Activated naive CD8-positive, alpha-beta T cell treated with anti-CD3 and anti-CD28 coated beads, Interleukin-2, amount 10 ng/mL, durations not matched to agents 7 days and 5 days (primary cell): ENCODE measurements at regions not wholly inside any gene's neighbourhood (a gene's known extent, or its start where the extent isn't known, plus 50 kb on each side); places are given as distances from the start of the nearest gene placed in this dataset.

Experiments used
- ATAC-seq: fragments of 150-1000 bp; cut with Tn5 transposase; one replicate; pipeline ENCODE4 v1.10.0; 2021; ENCODE audit warnings: low read depth, moderate library complexity
- POLR2A ChIA-PET: fragments of 350-600 bp; sonication (Branson Sonifier 250); formaldehyde crosslinking; loops from one replicate; lab custom pipeline; 2021; ENCODE audit warnings: antibody characterized with exemption; lab: Charles Lee
- DNase-seq: peaks from one replicate; pipeline ENCODE4 v3.0.0; 2021
- H3K27ac Mint-ChIP-seq: one replicate; pipeline ENCODE4 v1.8.0; 2022; ENCODE audit warnings: mild to moderate bottlenecking, mixed read lengths
- H3K27me3 Mint-ChIP-seq: one replicate; pipeline ENCODE4 v1.8.0; 2022; ENCODE audit warnings: mild to moderate bottlenecking, moderate library complexity, mixed read lengths
- H3K36me3 Mint-ChIP-seq: one replicate; pipeline ENCODE4 v1.8.0; 2021; ENCODE audit warnings: mild to moderate bottlenecking, mixed read lengths
- H3K4me1 Mint-ChIP-seq: one replicate; pipeline ENCODE4 v1.8.0; 2021; ENCODE audit warnings: mixed read lengths
- H3K4me3 Mint-ChIP-seq: one replicate; pipeline ENCODE4 v1.8.0; 2022; ENCODE audit warnings: mild to moderate bottlenecking, moderate library complexity, mixed read lengths
- H3K9me3 Mint-ChIP-seq: one replicate; pipeline ENCODE4 v1.8.0; 2021; ENCODE audit warnings: mixed read lengths

- Mint-ChIP-seq H3K9me3 (no peaks in the 10 kb centered on the region), H3K36me3 (no peaks in the 10 kb centered on the region), H3K4me1 (no peaks in the 10 kb centered on the region), H3K27me3 (no peaks in the 10 kb centered on the region), H3K4me3 (no peak overlapping the region), H3K27ac (no peak overlapping the region)
- POLR2A ChIA-PET, result no interaction called here
- DNase-seq (peak; percentile 30), ATAC-seq (no peak)
These were observed 146.0 kb upstream of the C14orf180 start for GRCh38 chr14:104433401-104434213.

- POLR2A ChIA-PET, result no interaction called here
- no peak for ATAC-seq
- H3K4me1 Mint-ChIP-seq, result no peaks in the 10 kb centered on the region
- no peaks in the 10 kb centered on the region for H3K36me3 Mint-ChIP-seq
- DNase-seq, result no peak
- no peaks in the 10 kb centered on the region for H3K9me3 Mint-ChIP-seq
- peak overlapping the region; percentile 49 for H3K27ac Mint-ChIP-seq
- no peak overlapping the region for H3K4me3 Mint-ChIP-seq
- H3K27me3 Mint-ChIP-seq, result no peaks in the 10 kb centered on the region
These were observed 145.1 kb upstream of the C14orf180 start for GRCh38 chr14:104434214-104435076.

DNA sequence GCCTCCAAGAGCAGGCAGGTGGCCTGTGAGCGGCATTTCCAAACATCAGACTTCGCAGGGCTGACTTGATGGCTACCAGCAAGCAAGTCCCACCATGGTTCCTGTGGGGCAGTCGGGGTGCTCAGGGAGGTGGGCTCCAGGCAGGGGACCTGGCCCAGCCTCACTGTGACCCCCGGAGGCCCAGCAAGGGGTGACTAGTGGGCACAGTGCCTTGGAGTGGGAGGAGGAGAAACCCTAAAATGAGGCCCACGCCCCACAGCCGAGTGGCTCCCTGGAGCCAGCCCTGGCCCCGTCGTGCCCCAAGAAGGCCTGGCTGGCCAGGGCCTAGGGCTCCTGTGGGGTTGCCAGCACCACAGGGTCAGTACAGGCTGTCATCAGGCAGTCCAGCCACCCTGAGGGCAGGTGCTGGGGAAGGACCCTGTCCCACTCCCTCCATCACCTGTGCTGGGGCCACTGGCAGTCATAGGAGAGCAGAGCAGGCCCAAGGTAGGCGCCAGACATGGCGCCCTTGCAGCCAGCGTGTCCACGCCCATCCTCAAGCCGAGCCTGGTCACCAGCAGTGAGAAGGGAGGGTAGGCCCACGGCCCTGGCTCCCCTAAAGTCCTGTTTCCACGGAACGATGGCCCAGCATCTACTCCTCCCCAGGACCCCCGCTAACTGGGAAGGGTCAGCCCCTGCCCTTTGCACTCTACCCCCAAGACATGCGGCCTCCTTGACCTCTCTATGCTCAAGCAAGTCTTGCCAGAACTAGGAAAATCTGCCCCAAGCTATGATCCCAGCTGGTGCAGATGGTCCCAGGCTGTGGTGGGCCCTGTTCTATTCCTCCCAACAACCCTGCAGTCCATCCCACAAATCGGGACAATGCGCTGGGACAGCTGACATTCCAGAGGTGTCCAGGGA, 144.2 kb upstream of the C14orf180 start:
- ATAC-seq, result no peak
- no peaks in the 10 kb centered on the region for H3K4me1 Mint-ChIP-seq
- H3K27me3 Mint-ChIP-seq, result no peaks in the 10 kb centered on the region
- H3K36me3 Mint-ChIP-seq, result no peaks in the 10 kb centered on the region
- no peaks in the 10 kb centered on the region for H3K9me3 Mint-ChIP-seq
- H3K27ac Mint-ChIP-seq, result no peak overlapping the region
- POLR2A ChIA-PET, result no interaction called here
- no peak overlapping the region for H3K4me3 Mint-ChIP-seq
- DNase-seq, result peak; percentile 24

DNA sequence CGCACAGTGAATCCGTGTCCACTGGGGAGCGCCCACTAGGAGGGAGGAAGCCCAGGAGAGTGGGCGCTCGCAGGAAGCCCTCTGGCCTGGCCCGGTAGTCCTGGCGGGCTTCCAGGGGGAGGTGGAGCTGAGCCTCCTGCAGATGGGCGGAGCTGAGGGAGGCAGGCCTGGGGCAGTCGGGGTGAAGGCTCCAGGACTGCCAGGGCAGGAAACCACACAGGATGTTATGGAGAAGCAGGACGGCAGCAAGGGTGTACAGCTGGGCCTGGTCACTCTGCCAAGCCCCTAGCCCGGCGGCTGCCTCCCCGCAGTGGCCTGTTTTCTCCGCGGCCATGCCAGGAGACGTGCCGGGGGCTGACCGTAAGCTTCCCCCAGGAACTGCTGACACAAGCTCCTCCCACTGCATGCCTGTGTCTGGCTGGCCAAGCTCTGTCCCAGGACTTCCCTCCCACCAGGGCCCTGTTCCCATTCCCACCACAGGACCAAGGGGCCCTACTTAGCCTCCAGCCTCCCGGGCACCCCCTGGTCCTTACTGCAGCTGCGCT, 143.4 kb upstream of the C14orf180 start:
- H3K9me3 Mint-ChIP-seq, result no peaks in the 10 kb centered on the region
- H3K27ac Mint-ChIP-seq, result no peak overlapping the region
- DNase-seq (peak; percentile 27), ATAC-seq (no peak)
- no peaks in the 10 kb centered on the region for H3K27me3 Mint-ChIP-seq
- H3K36me3 Mint-ChIP-seq, result no peaks in the 10 kb centered on the region
- POLR2A ChIA-PET, result no interaction called here
- H3K4me3 Mint-ChIP-seq, result no peak overlapping the region
- no peaks in the 10 kb centered on the region for H3K4me1 Mint-ChIP-seq

- H3K27ac Mint-ChIP-seq, result no peak overlapping the region
- H3K36me3 Mint-ChIP-seq, result no peaks in the 10 kb centered on the region
- no peaks in the 10 kb centered on the region for H3K9me3 Mint-ChIP-seq
- DNase-seq (no peak), ATAC-seq (no peak)
- no peaks in the 10 kb centered on the region for H3K4me1 Mint-ChIP-seq
- no peaks in the 10 kb centered on the region for H3K27me3 Mint-ChIP-seq
- H3K4me3 Mint-ChIP-seq, result no peak overlapping the region
- POLR2A ChIA-PET, result no interaction called here
These were observed 142.5 kb upstream of the C14orf180 start for GRCh38 chr14:104436741-104437701.

DNA sequence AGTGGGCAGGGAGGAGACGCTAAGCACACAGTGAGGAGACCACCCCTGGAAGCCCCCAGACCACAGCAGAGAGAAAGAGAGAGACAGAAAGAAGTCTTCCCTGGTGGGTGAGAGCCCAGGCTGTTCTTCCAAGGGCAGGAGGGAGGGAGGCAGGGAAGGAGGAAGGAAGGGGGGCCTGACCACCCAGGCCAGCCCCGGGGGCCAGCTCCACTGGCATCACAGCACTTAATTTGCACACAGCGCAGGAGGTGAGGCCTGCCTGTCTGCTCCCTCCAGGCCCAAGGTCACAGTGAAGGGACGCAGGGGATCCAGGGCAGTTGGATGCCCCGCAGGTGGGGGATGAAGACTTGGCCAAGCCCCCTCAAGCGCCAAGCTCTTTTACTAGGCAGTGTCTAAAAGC, 141.9 kb upstream of the C14orf180 start:
- POLR2A ChIA-PET, result no interaction called here
- no peaks in the 10 kb centered on the region for H3K36me3 Mint-ChIP-seq
- H3K27me3 Mint-ChIP-seq, result no peaks in the 10 kb centered on the region
- no peaks in the 10 kb centered on the region for H3K4me1 Mint-ChIP-seq
- no peak for DNase-seq
- no peaks in the 10 kb centered on the region for H3K9me3 Mint-ChIP-seq
- no peak overlapping the region for H3K4me3 Mint-ChIP-seq
- no peak overlapping the region for H3K27ac Mint-ChIP-seq
- no peak for ATAC-seq

GRCh38 chr14:104438166-104438887, 141.2 kb upstream of the C14orf180 start:
- Mint-ChIP-seq H3K36me3 (no peaks in the 10 kb centered on the region), H3K9me3 (no peaks in the 10 kb centered on the region), H3K27me3 (no peaks in the 10 kb centered on the region), H3K4me1 (no peaks in the 10 kb centered on the region), H3K4me3 (no peak overlapping the region), H3K27ac (no peak overlapping the region)
- no peak for DNase-seq
- ATAC-seq, result no peak
- POLR2A ChIA-PET, result no interaction called here

GRCh38 chr14:104439625-104440024, 139.9 kb upstream of the C14orf180 start:
- H3K36me3 Mint-ChIP-seq, result no peaks in the 10 kb centered on the region
- POLR2A ChIA-PET, result no interaction called here
- H3K4me3 Mint-ChIP-seq, result no peak overlapping the region
- ATAC-seq (no peak), DNase-seq (no peak)
- no peaks in the 10 kb centered on the region for H3K27me3 Mint-ChIP-seq
- H3K9me3 Mint-ChIP-seq, result peaks cover 5% of the 10 kb centered on the region
- no peak overlapping the region for H3K27ac Mint-ChIP-seq
- H3K4me1 Mint-ChIP-seq, result no peaks in the 10 kb centered on the region

- Mint-ChIP-seq H3K4me1 (no peaks in the 10 kb centered on the region), H3K9me3 (peaks cover 5% of the 10 kb centered on the region), H3K4me3 (no peak overlapping the region), H3K36me3 (no peaks in the 10 kb centered on the region), H3K27me3 (no peaks in the 10 kb centered on the region), H3K27ac (no peak overlapping the region)
- POLR2A ChIA-PET, result no interaction called here
- ATAC-seq, result no peak
- no peak for DNase-seq
These were observed 139.1 kb upstream of the C14orf180 start for GRCh38 chr14:104440297-104440956.

- Mint-ChIP-seq H3K27me3 (no peaks in the 10 kb centered on the region), H3K36me3 (no peaks in the 10 kb centered on the region), H3K27ac (no peak overlapping the region), H3K4me1 (no peaks in the 10 kb centered on the region), H3K9me3 (peaks cover 5% of the 10 kb centered on the region), H3K4me3 (no peak overlapping the region)
- no peak for DNase-seq
- POLR2A ChIA-PET, result no interaction called here
- ATAC-seq, result no peak
These were observed 138.1 kb upstream of the C14orf180 start for GRCh38 chr14:104441275-104442106.

- DNase-seq, result no peak
These were observed 137.4 kb upstream of the C14orf180 start for GRCh38 chr14:104442107-104442551.

More at GRCh38 chr14:104442107-104442551, 137.4 kb upstream of the C14orf180 start:
- H3K27me3 Mint-ChIP-seq, result no peaks in the 10 kb centered on the region
- no peak overlapping the region for H3K27ac Mint-ChIP-seq
- POLR2A ChIA-PET, result no interaction called here
- H3K4me1 Mint-ChIP-seq, result no peaks in the 10 kb centered on the region
- peaks cover 5% of the 10 kb centered on the region for H3K9me3 Mint-ChIP-seq
- H3K36me3 Mint-ChIP-seq, result no peaks in the 10 kb centered on the region
- no peak for ATAC-seq
- H3K4me3 Mint-ChIP-seq, result no peak overlapping the region
